Breast epithelium (tissue), 4 donors: ENCODE measurements at regions not wholly inside any gene's neighbourhood (a gene's known extent, or its start where the extent isn't known, plus 50 kb on each side); places are given as distances from the start of the nearest gene placed in this dataset.

Experiments used
- DNase-seq, 2 donors: peaks; one replicate each; pipeline ENCODE4 v3.0.0-alpha.2; 2019; ENCODE audit warnings: low spot score in 2 of 2
- H3K27ac ChIP-seq, 2 donors: fragments of 200-600 bp; sonication (generic) in 1 of 2; one replicate each; pipeline ENCODE4 v1.5.1; 2016 to 2019; ENCODE audit warnings: mild to moderate bottlenecking in 1 of 2
- H3K27me3 ChIP-seq, 2 donors: fragments of 200-600 bp; sonication (generic) in 1 of 2; one replicate each; pipeline versions ENCODE4 v1.5.1 to v1.6.0; 2017 to 2019; ENCODE audit warnings: control low read depth in 1 of 2, mild to moderate bottlenecking in 1 of 2
- H3K36me3 ChIP-seq: fragments of 200-600 bp; one replicate; pipeline ENCODE4 v1.5.1; 2019
- H3K4me1 ChIP-seq, 2 donors: fragments of 200-600 bp; sonication (generic); one replicate each; pipeline ENCODE4 v1.5.1; 2016 to 2019; ENCODE audit warnings: control low read depth in 1 of 2
- H3K4me3 ChIP-seq, 3 donors: fragments of 200-600 bp; sonication (generic); 1 replicate in 2 of 3; 2 replicates in 1 of 3; pipeline ENCODE4 v1.5.1; 2016 to 2019; ENCODE audit warnings: mild to moderate bottlenecking in 3 of 3, moderate library complexity in 2 of 3
- H3K9me3 ChIP-seq, 2 donors: fragments of 200-600 bp; sonication (generic) in 1 of 2; one replicate each; pipeline ENCODE4 v1.5.1; 2016 to 2019; ENCODE audit warnings: control low read depth in 1 of 2
- POLR2A ChIP-seq: fragments of 450-650 bp; IDR thresholded peaks from one replicate; pipeline ENCODE4 v1.6.1; 2016; ENCODE audit warnings: antibody characterized with exemption, mild to moderate bottlenecking, moderate library complexity
- POLR2AphosphoS5 ChIP-seq, 3 donors: sonication (generic); formaldehyde crosslinking; IDR thresholded peaks; one replicate each; pipeline ENCODE4 v1.6.1; 2017; ENCODE audit warnings: antibody characterized with exemption in 3 of 3
- intact Hi-C: fragments of 100-400 bp; cut with DNase I; formaldehyde crosslinking; loops from one replicate; pipeline ENCODE4 v1.15.1; 2023; ENCODE audit warnings: low total_unique reads
- TF ChIP-seq, protein P1 (sequence below), 3 donors: fragments of 450-650 bp; IDR thresholded peaks; one replicate each; pipeline ENCODE4 v1.5.1; 2016 to 2017; ENCODE audit warnings: antibody characterized with exemption in 3 of 3, mild to moderate bottlenecking in 3 of 3, moderate library complexity in 3 of 3

DNA sequence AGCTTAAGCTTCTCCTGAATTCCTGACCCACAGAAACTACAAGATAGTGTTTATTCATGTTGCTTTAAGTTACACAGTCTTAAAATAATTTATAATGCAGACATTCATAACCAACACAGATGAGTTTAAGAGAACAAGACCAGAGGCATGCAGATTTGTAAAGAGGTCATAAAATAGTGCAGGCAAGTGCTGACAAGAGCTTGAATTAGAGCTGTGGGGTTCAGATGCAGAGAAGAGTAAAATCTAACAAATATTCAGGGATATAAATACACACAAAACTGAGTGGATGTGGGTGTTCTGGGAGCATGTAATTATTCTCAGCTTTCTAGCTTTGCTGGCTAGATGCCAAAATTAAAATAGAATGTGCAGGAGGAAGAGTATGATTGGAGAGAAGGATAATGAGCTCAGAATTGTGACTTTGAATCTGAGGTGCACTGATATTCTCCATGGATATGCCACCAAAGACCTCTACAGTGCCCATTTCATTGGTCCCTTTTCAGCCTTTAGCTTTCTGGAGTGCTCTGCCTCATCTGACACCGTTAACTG lies 291.9 kb upstream of the SGK1 start:
- no peak for DNase-seq
- Histone ChIP-seq H3K36me3 (no peaks in the 10 kb centered on the region), H3K4me3 (no peak overlapping the region), H3K27ac (no peak overlapping the region), H3K27me3 (no peaks in the 10 kb centered on the region), H3K9me3 (no peaks in the 10 kb centered on the region), H3K4me1 (no peaks in the 10 kb centered on the region)
- intact Hi-C loops, result no loop called here
- TF ChIP-seq POLR2AphosphoS5 (IDR thresholded peaks at IDR 0.05) (no peak), POLR2A (no peak)
- TF ChIP-seq, protein P1, sequence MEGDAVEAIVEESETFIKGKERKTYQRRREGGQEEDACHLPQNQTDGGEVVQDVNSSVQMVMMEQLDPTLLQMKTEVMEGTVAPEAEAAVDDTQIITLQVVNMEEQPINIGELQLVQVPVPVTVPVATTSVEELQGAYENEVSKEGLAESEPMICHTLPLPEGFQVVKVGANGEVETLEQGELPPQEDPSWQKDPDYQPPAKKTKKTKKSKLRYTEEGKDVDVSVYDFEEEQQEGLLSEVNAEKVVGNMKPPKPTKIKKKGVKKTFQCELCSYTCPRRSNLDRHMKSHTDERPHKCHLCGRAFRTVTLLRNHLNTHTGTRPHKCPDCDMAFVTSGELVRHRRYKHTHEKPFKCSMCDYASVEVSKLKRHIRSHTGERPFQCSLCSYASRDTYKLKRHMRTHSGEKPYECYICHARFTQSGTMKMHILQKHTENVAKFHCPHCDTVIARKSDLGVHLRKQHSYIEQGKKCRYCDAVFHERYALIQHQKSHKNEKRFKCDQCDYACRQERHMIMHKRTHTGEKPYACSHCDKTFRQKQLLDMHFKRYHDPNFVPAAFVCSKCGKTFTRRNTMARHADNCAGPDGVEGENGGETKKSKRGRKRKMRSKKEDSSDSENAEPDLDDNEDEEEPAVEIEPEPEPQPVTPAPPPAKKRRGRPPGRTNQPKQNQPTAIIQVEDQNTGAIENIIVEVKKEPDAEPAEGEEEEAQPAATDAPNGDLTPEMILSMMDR (IDR thresholded peaks at IDR 0.05), result no peak

DNA sequence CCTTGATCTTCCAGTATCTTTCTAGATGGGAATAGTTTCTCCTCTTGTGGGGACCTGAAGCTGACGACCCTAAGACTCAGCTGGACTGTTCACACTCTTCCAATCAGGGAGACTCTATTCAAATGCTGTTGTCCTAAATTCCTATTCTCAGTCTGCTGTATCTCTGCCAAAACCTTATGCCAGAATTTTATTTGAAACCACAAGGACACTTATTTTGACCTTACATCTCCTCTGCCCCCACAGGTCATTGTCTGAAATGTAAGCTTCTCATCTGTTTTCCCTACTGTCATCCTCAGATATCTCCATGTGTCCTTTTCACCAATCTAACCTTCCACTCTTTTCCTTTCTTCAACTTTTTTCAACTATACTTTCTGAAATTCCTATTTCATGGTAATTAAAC lies 289.5 kb upstream of the SGK1 start:
- Histone ChIP-seq H3K4me3 (no peak overlapping the region), H3K27ac (no peak overlapping the region), H3K36me3 (no peaks in the 10 kb centered on the region), H3K27me3 (no peaks in the 10 kb centered on the region), H3K9me3 (no peaks in the 10 kb centered on the region), H3K4me1 (no peaks in the 10 kb centered on the region)
- intact Hi-C loops, result no loop called here
- TF ChIP-seq, protein P1 (IDR thresholded peaks at IDR 0.05), result no peak
- TF ChIP-seq POLR2AphosphoS5 (IDR thresholded peaks at IDR 0.05) (no peak), POLR2A (no peak)
- no peak for DNase-seq

DNA sequence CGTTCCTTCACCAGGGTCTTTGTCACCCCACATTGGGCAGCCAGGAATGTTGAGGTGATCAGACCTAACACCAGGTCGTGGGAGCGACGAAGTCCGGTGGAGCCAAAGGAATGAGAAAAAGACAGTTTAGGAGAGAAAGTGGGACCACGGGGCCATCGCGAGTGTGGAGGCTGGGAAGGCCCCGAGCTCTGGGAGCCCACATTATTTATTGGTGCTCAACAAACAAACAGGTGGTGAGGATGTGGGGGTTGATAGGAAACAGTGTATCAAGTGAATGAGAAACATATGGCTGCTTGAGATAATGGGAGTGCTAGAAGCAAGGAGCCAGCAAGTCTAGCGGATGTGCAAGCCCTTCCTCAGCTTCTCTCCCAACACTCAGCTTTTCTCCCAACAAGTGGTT lies 287.1 kb upstream of the SGK1 start:
- intact Hi-C loops, result no loop called here
- Histone ChIP-seq H3K36me3 (no peaks in the 10 kb centered on the region), H3K27me3 (no peaks in the 10 kb centered on the region), H3K4me3 (no peak overlapping the region), H3K4me1 (no peaks in the 10 kb centered on the region), H3K27ac (no peak overlapping the region), H3K9me3 (peaks cover 0 to 10% of the 10 kb centered on the region in 2 donors)
- no peak for DNase-seq
- TF ChIP-seq, protein P1 (IDR thresholded peaks at IDR 0.05), result no peak
- TF ChIP-seq POLR2AphosphoS5 (IDR thresholded peaks at IDR 0.05), result no peak
- no peak for TF ChIP-seq POLR2A

DNA sequence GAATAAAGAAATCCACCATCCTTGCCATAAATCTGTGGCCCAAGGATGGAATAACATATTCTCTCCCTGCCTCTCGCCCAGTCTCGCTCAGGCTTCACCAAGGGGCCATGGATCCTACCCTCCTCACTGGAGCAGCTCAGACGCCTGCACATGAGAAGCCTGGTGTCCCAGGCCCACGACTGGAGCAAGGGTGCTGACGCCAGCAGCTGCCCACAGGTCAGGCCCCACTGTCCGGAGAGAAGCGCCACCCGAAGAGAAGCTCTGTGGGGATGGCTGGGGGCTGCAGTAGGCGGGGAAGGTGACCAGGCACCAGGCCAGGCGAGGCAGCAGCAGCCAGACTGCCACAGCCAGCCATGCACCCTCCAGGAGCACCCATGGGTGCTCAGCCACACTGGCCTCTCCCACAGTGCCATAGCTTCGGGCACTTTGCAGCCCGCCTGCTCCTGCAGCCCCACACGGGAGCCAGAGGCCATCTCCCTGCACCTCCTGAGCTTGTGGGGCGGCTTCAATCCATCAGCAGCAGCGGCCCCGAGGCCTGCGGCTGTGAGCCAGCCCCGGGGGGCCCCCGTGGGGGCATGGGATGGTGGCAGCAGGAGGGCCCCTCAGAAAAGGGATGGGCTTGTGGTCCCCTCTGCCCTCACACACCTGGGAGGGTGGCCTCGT lies 286.2 kb upstream of the SGK1 start:
- H3K36me3 ChIP-seq, result no peaks in the 10 kb centered on the region
- no peaks in the 10 kb centered on the region for H3K27me3 ChIP-seq
- no peak overlapping the region for H3K27ac ChIP-seq
- intact Hi-C loops, result no loop called here
- no peak for DNase-seq
- no peaks in the 10 kb centered on the region for H3K4me1 ChIP-seq
- peaks cover 0 to 10% of the 10 kb centered on the region in 2 donors for H3K9me3 ChIP-seq
- H3K4me3 ChIP-seq, result no peak overlapping the region
- TF ChIP-seq, protein P1 (IDR thresholded peaks at IDR 0.05), result no peak
- TF ChIP-seq POLR2AphosphoS5 (IDR thresholded peaks at IDR 0.05) (no peak), POLR2A (no peak)

DNA sequence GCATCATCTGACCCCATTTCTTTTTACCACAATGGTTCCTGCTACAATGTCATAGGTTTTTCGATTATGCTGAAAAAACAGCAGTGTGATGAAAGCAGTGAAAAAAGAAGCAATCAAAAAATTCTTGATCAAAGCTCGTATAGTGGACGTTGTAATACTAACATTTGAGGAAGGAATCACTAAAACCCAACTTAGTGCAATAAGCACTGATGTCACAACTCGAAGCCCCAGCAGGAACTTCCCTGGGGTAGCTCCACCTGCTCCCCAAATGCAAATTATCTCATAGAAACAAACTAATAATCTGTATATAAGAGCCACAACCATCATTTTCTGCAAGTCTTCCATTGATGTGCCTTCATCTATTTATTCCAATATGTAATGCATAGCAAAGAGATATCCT lies 285.6 kb upstream of the SGK1 start:
- peaks cover 0 to 10% of the 10 kb centered on the region in 2 donors for H3K9me3 ChIP-seq
- no peaks in the 10 kb centered on the region for H3K4me1 ChIP-seq
- H3K27ac ChIP-seq, result no peak overlapping the region
- H3K36me3 ChIP-seq, result no peaks in the 10 kb centered on the region
- intact Hi-C loops, result no loop called here
- no peak for DNase-seq
- H3K4me3 ChIP-seq, result no peak overlapping the region
- no peak for TF ChIP-seq POLR2A
- TF ChIP-seq, protein P1 (IDR thresholded peaks at IDR 0.05), result no peak
- no peak for TF ChIP-seq POLR2AphosphoS5 (IDR thresholded peaks at IDR 0.05)
- H3K27me3 ChIP-seq, result no peaks in the 10 kb centered on the region
